Mucosa of descending colon (tissue), 3 donors: ENCODE measurements at regions not wholly inside any gene's neighbourhood (a gene's known extent, or its start where the extent isn't known, plus 50 kb on each side); places are given as distances from the start of the nearest gene placed in this dataset.

Experiments used
- ATAC-seq: fragments of 200-7000 bp; cut with Tn5 transposase; one replicate; pipeline ENCODE4 v1.9.1; 2020; ENCODE audit warnings: mild to moderate bottlenecking, moderate library complexity
- DNase-seq, 3 donors: peaks; one replicate each; pipeline ENCODE4 v3.0.0-alpha.2; 2020
- H3K36me3 ChIP-seq: fragments of 200-600 bp; one replicate; pipeline ENCODE4 v1.8.0; 2021; ENCODE audit warnings: low read depth, mild to moderate bottlenecking
- H3K4me1 ChIP-seq: fragments of 200-600 bp; one replicate; pipeline ENCODE4 v1.8.0; 2021; ENCODE audit warnings: low read depth, mild to moderate bottlenecking
- H3K4me3 ChIP-seq: fragments of 200-600 bp; one replicate; pipeline ENCODE4 v1.8.0; 2021; ENCODE audit warnings: mild to moderate bottlenecking
- H3K9me3 ChIP-seq: fragments of 200-600 bp; one replicate; pipeline ENCODE4 v1.8.0; 2021; ENCODE audit warnings: mild to moderate bottlenecking
- intact Hi-C, 2 donors: fragments of 100-400 bp; cut with DNase I in 1 of 2; cut with micrococcal nuclease in 1 of 2; formaldehyde crosslinking; loops; one replicate each; pipeline versions ENCODE4 v1.11.0 to v1.11.1; 2022; cut with DNase I, micrococcal nuclease
- TF ChIP-seq, protein P1 (sequence below): fragments of 200-600 bp; IDR thresholded peaks from one replicate; pipeline ENCODE4 v1.8.0; 2022; ENCODE audit warnings: antibody characterized with exemption, mild to moderate bottlenecking
- donor health status: DM: no; HTN: no; CAD: no; lungs with moderate emphysema.
- donor health status: DM: no; HTN: no; CAD: no.
- donor health status: DM: no; HTN: yes; CAD: no.

DNA sequence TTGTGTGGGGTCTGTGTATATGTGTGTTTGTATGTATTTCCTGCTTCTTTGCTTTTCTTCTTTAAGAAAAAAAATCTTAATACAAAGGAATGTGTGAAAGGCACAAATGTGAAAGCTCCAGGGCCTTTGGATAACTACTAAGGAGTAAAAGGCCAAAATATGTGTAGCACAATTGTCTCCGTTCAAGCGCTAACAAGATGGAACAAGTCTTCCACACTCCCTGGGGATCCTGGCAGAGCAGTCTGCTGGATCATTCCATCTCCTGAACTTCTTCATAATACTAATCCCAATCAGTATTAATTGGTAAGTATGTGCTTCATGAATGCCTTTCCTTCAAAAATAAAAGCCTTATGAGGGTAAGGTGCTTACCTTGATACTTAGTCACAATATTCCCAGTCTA is 462.5 kb upstream of the TBX3 start:
- Histone ChIP-seq H3K4me3 (no peak overlapping the region), H3K36me3 (no peaks in the 10 kb centered on the region), H3K9me3 (no peaks in the 10 kb centered on the region), H3K4me1 (no peaks in the 10 kb centered on the region)
- ATAC-seq (no peak), DNase-seq (no peak)
- TF ChIP-seq, protein P1, sequence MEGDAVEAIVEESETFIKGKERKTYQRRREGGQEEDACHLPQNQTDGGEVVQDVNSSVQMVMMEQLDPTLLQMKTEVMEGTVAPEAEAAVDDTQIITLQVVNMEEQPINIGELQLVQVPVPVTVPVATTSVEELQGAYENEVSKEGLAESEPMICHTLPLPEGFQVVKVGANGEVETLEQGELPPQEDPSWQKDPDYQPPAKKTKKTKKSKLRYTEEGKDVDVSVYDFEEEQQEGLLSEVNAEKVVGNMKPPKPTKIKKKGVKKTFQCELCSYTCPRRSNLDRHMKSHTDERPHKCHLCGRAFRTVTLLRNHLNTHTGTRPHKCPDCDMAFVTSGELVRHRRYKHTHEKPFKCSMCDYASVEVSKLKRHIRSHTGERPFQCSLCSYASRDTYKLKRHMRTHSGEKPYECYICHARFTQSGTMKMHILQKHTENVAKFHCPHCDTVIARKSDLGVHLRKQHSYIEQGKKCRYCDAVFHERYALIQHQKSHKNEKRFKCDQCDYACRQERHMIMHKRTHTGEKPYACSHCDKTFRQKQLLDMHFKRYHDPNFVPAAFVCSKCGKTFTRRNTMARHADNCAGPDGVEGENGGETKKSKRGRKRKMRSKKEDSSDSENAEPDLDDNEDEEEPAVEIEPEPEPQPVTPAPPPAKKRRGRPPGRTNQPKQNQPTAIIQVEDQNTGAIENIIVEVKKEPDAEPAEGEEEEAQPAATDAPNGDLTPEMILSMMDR: no peak
- intact Hi-C loops: no loop called here

DNA sequence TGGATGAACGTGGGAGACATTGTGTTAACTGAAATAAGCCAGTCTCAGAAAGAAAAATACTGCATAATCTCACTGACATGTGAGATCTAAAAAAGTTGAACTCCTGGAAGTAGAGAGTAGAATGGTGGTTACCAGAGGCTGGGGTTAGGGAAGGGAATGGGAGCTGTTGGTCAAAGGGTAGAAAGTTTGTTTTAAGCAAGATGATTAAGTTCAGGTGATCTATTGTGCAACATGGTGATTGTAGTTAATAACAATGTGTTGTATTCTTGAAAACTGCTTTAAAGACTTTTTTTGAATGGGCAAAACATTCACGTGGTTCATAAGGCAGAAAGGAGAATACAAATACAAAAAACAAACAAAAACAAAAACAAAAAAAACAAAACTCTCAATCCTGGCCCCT is 460.4 kb upstream of the TBX3 start:
- Histone ChIP-seq H3K4me1 (no peaks in the 10 kb centered on the region), H3K9me3 (no peaks in the 10 kb centered on the region), H3K36me3 (no peaks in the 10 kb centered on the region), H3K4me3 (no peak overlapping the region)
- TF ChIP-seq, protein P1: no peak
- DNase-seq (no peak), ATAC-seq (no peak)
- intact Hi-C loops: no loop called here

DNA sequence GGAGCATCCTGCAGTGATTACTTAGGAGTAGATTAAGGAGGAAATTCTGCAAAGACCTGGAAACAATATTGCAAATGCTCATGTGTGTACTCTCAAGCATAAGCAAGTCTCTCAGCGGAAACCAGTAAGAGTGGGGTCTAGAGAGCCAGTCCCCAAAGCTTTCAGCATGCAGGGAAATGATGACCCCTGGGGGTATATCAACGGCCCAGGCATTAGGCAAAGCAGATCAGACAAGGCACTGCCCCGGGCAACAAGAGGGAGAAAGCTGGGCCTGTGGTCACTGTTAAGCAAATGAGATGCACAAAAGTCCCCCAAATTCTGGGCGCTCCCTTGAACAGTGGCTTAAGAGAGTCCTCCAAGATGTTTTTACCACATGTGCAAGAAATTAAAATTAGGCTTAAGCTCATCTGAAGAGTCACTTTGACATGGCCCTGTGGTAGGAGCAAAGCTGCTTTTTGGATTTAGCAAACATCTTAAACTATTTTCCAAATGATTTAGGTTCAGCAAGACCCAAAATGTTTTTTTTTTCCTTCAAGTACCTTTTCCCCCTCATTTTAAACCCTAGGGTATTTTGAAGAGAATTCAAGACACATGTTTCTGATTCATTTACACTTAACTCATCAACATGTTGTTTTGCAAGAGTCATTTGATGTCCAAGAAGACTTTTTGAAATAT is 457.1 kb upstream of the TBX3 start:
- H3K4me3 ChIP-seq: no peak overlapping the region
- no peak for ATAC-seq

DNA sequence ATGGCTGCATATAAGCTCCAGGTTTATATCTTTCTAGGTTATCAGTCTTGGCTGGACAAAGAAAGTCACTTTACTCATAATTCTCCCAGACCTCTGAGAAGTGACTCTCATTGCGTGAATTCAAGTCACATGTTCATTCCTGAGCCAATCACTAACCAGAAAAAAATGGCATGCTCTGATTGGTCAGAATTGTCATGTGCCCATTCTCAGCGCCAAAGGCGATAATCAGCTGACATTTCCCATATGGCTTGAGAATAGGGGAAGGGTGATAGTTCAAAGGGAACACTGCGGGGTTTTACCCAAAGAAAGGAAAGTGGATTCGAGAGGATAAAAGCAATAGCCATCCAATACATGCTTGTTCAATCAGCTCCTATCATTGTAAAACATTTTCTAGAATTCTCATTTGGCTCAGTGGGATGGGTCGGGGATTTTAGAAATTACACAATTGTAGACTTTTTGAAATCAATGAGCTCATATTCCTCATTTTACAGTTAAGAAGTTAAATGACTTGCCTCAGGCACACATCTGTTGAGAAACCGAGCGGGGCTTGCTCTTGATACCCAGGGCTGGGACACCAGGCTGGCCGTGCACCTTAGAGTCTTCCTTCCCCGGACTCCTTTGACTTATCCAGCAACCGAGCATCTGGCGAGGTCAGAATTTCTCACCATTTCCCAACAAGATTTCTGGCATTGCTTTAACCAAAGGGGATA is 454.0 kb upstream of the TBX3 start:
- H3K4me1 ChIP-seq: no peaks in the 10 kb centered on the region
- ATAC-seq: no peak
- DNase-seq: no peak
- TF ChIP-seq, protein P1: no peak
- no peak overlapping the region for H3K4me3 ChIP-seq
- no peaks in the 10 kb centered on the region for H3K36me3 ChIP-seq
- H3K9me3 ChIP-seq: no peaks in the 10 kb centered on the region
- intact Hi-C loops: no loop called here

More for the DNA sequence above, 457.1 kb upstream of the TBX3 start:
- TF ChIP-seq, protein P1: no peak
- Histone ChIP-seq H3K9me3 (no peaks in the 10 kb centered on the region), H3K4me1 (no peaks in the 10 kb centered on the region), H3K36me3 (no peaks in the 10 kb centered on the region)
- DNase-seq: no peak
- intact Hi-C loops: no loop called here

DNA sequence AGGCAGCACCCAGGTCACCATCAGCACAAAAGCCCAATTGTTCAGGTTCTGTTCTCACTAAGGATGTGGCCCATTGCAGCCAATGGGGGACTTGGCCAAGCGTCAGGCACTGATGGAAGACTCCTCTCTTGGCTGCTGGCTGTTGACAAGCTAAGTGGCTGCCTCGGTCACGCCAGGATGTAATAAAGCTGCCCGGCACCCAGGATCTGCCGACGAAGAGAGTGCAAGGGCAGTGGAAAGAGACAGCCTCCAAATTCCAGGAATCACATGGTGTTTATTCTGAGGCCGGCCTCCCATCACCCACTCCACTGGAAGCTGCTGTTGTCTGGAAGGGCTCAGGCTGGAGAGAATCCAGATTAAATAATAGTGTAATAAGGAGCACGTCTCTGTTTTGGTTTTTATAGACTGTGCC is 451.8 kb upstream of the TBX3 start:
- ATAC-seq (peak; percentile 40), DNase-seq (peak; percentile 42 to 49 (median 45))
- H3K4me1 ChIP-seq: no peaks in the 10 kb centered on the region
- intact Hi-C loops: no loop called here
- TF ChIP-seq, protein P1: no peak
- H3K36me3 ChIP-seq: no peaks in the 10 kb centered on the region
- H3K9me3 ChIP-seq: no peaks in the 10 kb centered on the region
- no peak overlapping the region for H3K4me3 ChIP-seq
